ENCODE measurements at regions not wholly inside any gene's neighbourhood (a gene's known extent, or its start where the extent isn't known, plus 50 kb on each side); places are given as distances from the start of the nearest gene placed in this dataset.

DNA sequence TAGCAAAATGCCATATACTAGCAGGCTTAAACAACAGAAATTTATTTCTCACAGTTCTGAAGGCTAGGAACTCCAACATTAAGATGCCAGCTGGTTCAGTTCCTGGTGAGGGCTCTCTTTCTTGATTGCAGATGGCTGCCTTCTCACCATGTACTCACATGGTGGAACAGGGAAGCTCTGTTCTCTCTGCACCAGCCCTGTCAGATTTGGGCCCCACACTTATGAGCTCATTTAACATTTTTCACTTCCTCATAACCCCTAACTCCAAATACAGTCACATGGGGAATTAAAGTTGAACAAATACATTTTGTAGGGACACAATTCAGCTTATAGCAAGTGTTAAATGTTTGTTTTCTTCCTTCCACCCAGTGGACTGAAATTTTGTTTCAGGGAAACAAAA, 218.6 kb upstream of the TAC1 start:
- H3K27ac Mint-ChIP-seq, result no peak overlapping the region
- H3K27me3 Mint-ChIP-seq, result no peaks in the 10 kb centered on the region
- no peak for TF ChIP-seq CTCF (IDR thresholded peaks at IDR 0.05)
- CTCF ChIA-PET, result no interaction called here
- no peaks in the 10 kb centered on the region for H3K9me3 Mint-ChIP-seq
- intact Hi-C loops (cut with micrococcal nuclease), result no loop called here
- no peaks in the 10 kb centered on the region for H3K36me3 Mint-ChIP-seq (ENCODE audit: low read depth)
- ATAC-seq (ENCODE audit: low read depth) (no peak), DNase-seq (no peak)
- POLR2A ChIA-PET, result no interaction called here
- no peaks in the 10 kb centered on the region for H3K4me1 Mint-ChIP-seq
- no peak overlapping the region for H3K4me3 Mint-ChIP-seq

DNA sequence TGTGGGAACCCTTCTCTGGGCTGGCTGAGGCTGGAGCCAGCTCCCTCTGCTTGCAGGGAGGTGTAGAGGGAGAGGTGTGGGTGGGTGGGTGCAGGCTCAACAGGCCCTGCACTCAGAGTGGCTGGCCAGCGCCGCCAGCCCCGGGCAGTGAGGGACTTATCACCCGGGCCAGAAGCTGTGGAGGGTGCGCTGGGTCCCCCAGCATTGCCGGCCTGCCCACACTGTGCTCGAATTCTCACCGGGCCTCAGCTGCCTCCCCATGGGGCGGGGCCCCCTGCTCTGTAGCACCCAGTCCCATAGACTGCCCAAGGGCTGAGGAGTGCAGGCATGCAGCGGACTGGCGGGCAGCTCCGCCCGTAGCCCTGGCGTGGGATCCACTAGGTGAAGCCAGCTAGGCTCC, 190.7 kb upstream of the TAC1 start:
- ChIA-PET CTCF (no interaction called here), POLR2A (no interaction called here)
- Mint-ChIP-seq H3K4me1 (no peaks in the 10 kb centered on the region), H3K4me3 (no peak overlapping the region), H3K36me3 (ENCODE audit: low read depth) (no peaks in the 10 kb centered on the region), H3K9me3 (peaks cover 10% of the 10 kb centered on the region), H3K27ac (no peak overlapping the region), H3K27me3 (no peaks in the 10 kb centered on the region)
- ATAC-seq (ENCODE audit: low read depth) (no peak), DNase-seq (no peak)
- TF ChIP-seq CTCF (IDR thresholded peaks at IDR 0.05), result no peak
- intact Hi-C loops (cut with micrococcal nuclease), result no loop called here

- no peak for TF ChIP-seq CTCF (IDR thresholded peaks at IDR 0.05)
- POLR2A ChIA-PET, result no interaction called here
- H3K4me1 Mint-ChIP-seq, result no peaks in the 10 kb centered on the region
- H3K9me3 Mint-ChIP-seq, result peaks cover 20% of the 10 kb centered on the region
- H3K4me3 Mint-ChIP-seq, result no peak overlapping the region
- H3K36me3 Mint-ChIP-seq (ENCODE audit: low read depth), result no peaks in the 10 kb centered on the region
- no peaks in the 10 kb centered on the region for H3K27me3 Mint-ChIP-seq
- no peak for ATAC-seq (ENCODE audit: low read depth)
- no peak overlapping the region for H3K27ac Mint-ChIP-seq
- CTCF ChIA-PET, result no interaction called here
- intact Hi-C loops (cut with micrococcal nuclease), result no loop called here
- no peak for DNase-seq
These were observed 175.9 kb upstream of the TAC1 start for GRCh38 chr7:97555857-97556421.

DNA sequence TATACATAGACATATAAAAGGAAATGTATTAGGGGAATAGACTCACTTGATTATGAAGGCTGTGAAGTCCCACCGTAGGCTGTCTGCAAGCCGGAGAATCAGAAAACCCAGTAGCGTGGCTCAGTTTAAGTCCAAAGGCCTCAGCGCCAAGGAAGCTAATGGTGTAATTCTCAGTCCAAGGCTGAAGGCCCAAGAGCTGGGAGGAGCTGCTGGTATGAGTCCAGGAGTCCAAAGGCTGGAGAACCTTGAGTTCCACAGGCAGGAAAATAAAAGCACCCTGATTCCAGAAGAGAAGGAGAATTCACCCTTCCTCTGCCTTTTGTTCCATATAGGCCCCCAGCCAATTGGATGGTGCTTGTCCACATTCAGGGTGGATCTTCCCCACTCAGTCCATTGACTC, 166.2 kb upstream of the TAC1 start:
- Mint-ChIP-seq H3K9me3 (peaks cover 3% of the 10 kb centered on the region), H3K4me1 (no peaks in the 10 kb centered on the region), H3K27me3 (no peaks in the 10 kb centered on the region), H3K4me3 (no peak overlapping the region), H3K36me3 (ENCODE audit: low read depth) (no peaks in the 10 kb centered on the region), H3K27ac (no peak overlapping the region)
- no peak for DNase-seq
- intact Hi-C loops (cut with micrococcal nuclease), result no loop called here
- ATAC-seq (ENCODE audit: low read depth), result no peak
- POLR2A ChIA-PET, result no interaction called here
- CTCF ChIA-PET, result no interaction called here
- no peak for TF ChIP-seq CTCF (IDR thresholded peaks at IDR 0.05)

- H3K27me3 Mint-ChIP-seq, result no peaks in the 10 kb centered on the region
- POLR2A ChIA-PET, result no interaction called here
- H3K4me3 Mint-ChIP-seq, result no peak overlapping the region
- H3K4me1 Mint-ChIP-seq, result no peaks in the 10 kb centered on the region
- intact Hi-C loops (cut with micrococcal nuclease), result no loop called here
- no peak overlapping the region for H3K27ac Mint-ChIP-seq
- no peak for TF ChIP-seq CTCF (IDR thresholded peaks at IDR 0.05)
- DNase-seq (no peak), ATAC-seq (ENCODE audit: low read depth) (no peak)
- no peaks in the 10 kb centered on the region for H3K9me3 Mint-ChIP-seq
- H3K36me3 Mint-ChIP-seq (ENCODE audit: low read depth), result no peaks in the 10 kb centered on the region
- CTCF ChIA-PET, result no interaction called here
These were observed 158.8 kb upstream of the TAC1 start for GRCh38 chr7:97573065-97573464.

All from activated B cell treated with CpG ODN at 0.5 μM for 24 hours (primary cell).